B cell (primary cell): ENCODE measurements at regions not wholly inside any gene's neighbourhood (a gene's known extent, or its start where the extent isn't known, plus 50 kb on each side); places are given as distances from the start of the nearest gene placed in this dataset.

Source experiments
- ATAC-seq: fragments of 200-7000 bp; cut with Tn5 transposase; one replicate; pipeline ENCODE4 v1.10.0; 2021; ENCODE audit warnings: low read depth, mild to moderate bottlenecking, moderate number of reproducible peaks, moderate library complexity
- CTCF ChIA-PET: fragments of 350-600 bp; sonication (Branson Sonifier 250); formaldehyde crosslinking; loops from one replicate; lab custom pipeline; 2021; ENCODE audit warnings: antibody characterized with exemption, inconsistent platforms; lab: Charles Lee
- POLR2A ChIA-PET: fragments of 350-600 bp; sonication (Branson Sonifier 250); formaldehyde crosslinking; loops from one replicate; lab custom pipeline; 2021; ENCODE audit warnings: antibody characterized with exemption; lab: Charles Lee
- DNase-seq: peaks from one replicate; pipeline ENCODE4 v3.0.0; 2013
- H2AFZ ChIP-seq: 2 replicates; pipeline ENCODE4 v1.6.1; 2012; ENCODE audit warnings: mild to moderate bottlenecking, low read depth, low read length; ENCODE audit not compliant: insufficient read depth, poor library complexity, severe bottlenecking
- H3K27ac ChIP-seq, 2 donors: 1 replicate in 1 of 2; 2 replicates in 1 of 2; pipeline ENCODE4 v1.5.1; 2012 to 2013; ENCODE audit warnings: low read length in 2 of 2, mild to moderate bottlenecking in 2 of 2, moderate library complexity in 1 of 2
- H3K27me3 ChIP-seq, 4 experiments: fragments of 200-600 bp in 1 of 4; sonication (generic) in 1 of 4; replicated peaks in 1 of 4; 1 replicate in 2 of 4; 2 replicates in 2 of 4; pipeline versions ENCODE4 v1.6.1 to v1.7.0; 2013 to 2016; ENCODE audit warnings: low read length in 3 of 4, mild to moderate bottlenecking in 2 of 4, mixed read lengths in 1 of 4, moderate library complexity in 1 of 4; ENCODE audit not compliant: insufficient read depth in 4 of 4, control insufficient read depth in 3 of 4; ENCODE audit errors: control extremely low read depth in 1 of 4
- H3K36me3 ChIP-seq, 2 experiments: replicated peaks in 1 of 2; 1 replicate in 1 of 2; 2 replicates in 1 of 2; pipeline versions ENCODE4 v1.6.1 to v1.7.1; 2013; ENCODE audit warnings: low read length in 1 of 2; ENCODE audit not compliant: insufficient read depth in 2 of 2, control insufficient read depth in 1 of 2; ENCODE audit errors: control extremely low read depth in 1 of 2, extremely low read depth in 1 of 2
- H3K4me1 ChIP-seq, 2 donors: fragments of 200-600 bp in 1 of 2; sonication (generic) in 1 of 2; 1 replicate in 1 of 2; 2 replicates in 1 of 2; pipeline versions ENCODE4 v1.5.1 to v1.6.1; 2013 to 2017; ENCODE audit warnings: low read length in 2 of 2; ENCODE audit not compliant: control insufficient read depth in 2 of 2, insufficient read depth in 2 of 2
- H3K4me2 ChIP-seq: replicated peaks from 2 replicates; pipeline ENCODE3; 2012; ENCODE audit warnings: mild to moderate bottlenecking, low read depth, low read length; ENCODE audit not compliant: poor library complexity, severe bottlenecking
- H3K4me3 ChIP-seq, 5 experiments: fragments of 200-600 bp in 1 of 5; sonication (generic) in 1 of 5; 1 replicate in 3 of 5; 2 replicates in 2 of 5; pipeline versions ENCODE4 v1.5.1 to v1.7.0; 2011 to 2016; ENCODE audit warnings: low read length in 4 of 5, mild to moderate bottlenecking in 4 of 5, low read depth in 2 of 5, control low read depth in 1 of 5, moderate library complexity in 1 of 5; ENCODE audit not compliant: insufficient read depth in 1 of 5; ENCODE audit errors: control extremely low read depth in 1 of 5, extremely low read depth in 1 of 5
- H3K79me2 ChIP-seq: fragments of 200-600 bp; sonication (generic); one replicate; pipeline ENCODE4 v1.6.0; 2016; ENCODE audit warnings: low read length; ENCODE audit not compliant: control insufficient read depth, insufficient read depth
- H3K9ac ChIP-seq: fragments of 200-600 bp; sonication (generic); 2 replicates; pipeline ENCODE4 v1.6.1; 2017; ENCODE audit warnings: mild to moderate bottlenecking, low read length, moderate library complexity
- H3K9me3 ChIP-seq, 3 donors: one replicate each; pipeline versions ENCODE4 v1.6.1 to v1.7.1; 2013; ENCODE audit warnings: low read length in 2 of 3; ENCODE audit not compliant: control insufficient read depth in 2 of 3, insufficient read depth in 1 of 3; ENCODE audit errors: control extremely low read depth in 1 of 3
- H4K20me1 ChIP-seq: 2 replicates; pipeline ENCODE4 v1.6.0; 2012; ENCODE audit warnings: mild to moderate bottlenecking, low read length; ENCODE audit not compliant: insufficient read depth, control insufficient read depth, poor library complexity, severe bottlenecking
- H3K27ac Mint-ChIP-seq: one replicate; pipeline ENCODE4 v1.8.0; 2021; ENCODE audit warnings: mixed read lengths
- H3K27me3 Mint-ChIP-seq: one replicate; pipeline ENCODE4 v1.8.0; 2021; ENCODE audit warnings: mixed read lengths
- H3K4me1 Mint-ChIP-seq: one replicate; pipeline ENCODE4 v1.8.0; 2021; ENCODE audit warnings: mixed read lengths
- H3K4me3 Mint-ChIP-seq: one replicate; pipeline ENCODE4 v1.8.0; 2021; ENCODE audit warnings: mixed read lengths
- H3K9me3 Mint-ChIP-seq: one replicate; pipeline ENCODE4 v1.8.0; 2022; ENCODE audit warnings: mixed read lengths; ENCODE audit not compliant: insufficient read depth
- CTCF ChIP-seq: fragments of 200-600 bp; IDR thresholded peaks from one replicate; pipeline ENCODE4 v1.8.0; 2022; ENCODE audit warnings: antibody characterized with exemption, mild to moderate bottlenecking
- EZH2 ChIP-seq: IDR thresholded peaks from 2 replicates; pipeline ENCODE4 v1.6.1; 2012; ENCODE audit warnings: borderline replicate concordance, low read depth, mild to moderate bottlenecking, moderate library complexity, low read length; ENCODE audit not compliant: insufficient read depth, poor library complexity, severe bottlenecking
- WGBS: methylation state at CpG from one replicate; pipeline ENCODE4 v1.1.5; 2013; ENCODE audit warnings: missing lambda C conversion rate; ENCODE audit not compliant: insufficient coverage; 5-methylcytosine and 5-hydroxymethylcytosine counted together
- intact Hi-C: fragments of 100-400 bp; cut with micrococcal nuclease; formaldehyde crosslinking; loops from one replicate; pipeline ENCODE4 v1.10.0; 2022

DNA sequence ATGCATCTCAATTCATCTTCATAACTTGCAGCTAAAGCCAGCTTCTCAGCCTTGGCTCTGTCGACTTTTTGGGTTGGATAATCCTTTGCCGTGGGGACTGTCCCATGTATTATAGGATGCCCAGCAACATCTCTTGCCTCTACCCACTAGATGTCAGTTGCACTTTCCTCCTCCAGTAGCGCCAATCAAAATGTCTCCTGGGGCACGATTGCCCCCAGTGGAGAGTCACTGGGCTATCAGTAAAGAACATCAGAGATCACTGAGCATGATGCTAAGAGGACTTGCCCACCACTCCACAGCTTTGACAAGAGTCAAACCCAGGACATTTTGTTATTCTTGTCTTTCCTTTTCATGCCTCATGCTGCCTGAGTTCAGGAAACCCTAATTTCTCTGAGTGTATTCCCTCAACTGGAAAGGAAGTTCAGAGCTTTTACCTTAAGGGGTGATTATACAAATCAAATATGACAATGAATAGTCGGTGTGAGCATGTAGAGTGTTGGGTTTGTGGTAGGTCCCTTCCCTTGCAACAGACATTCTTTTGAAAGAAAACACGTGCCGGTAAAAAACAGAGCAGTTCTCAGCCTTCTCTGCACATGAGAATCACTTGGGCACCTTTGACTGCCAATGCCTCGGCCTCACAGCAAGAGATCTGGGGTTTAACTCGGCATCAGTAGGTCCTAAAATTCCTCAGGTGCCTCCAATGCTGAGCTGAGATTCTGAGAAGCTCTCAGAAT, 980.6 kb downstream of the VRK1 start:
- H3K9ac ChIP-seq = no peak overlapping the region
- no peaks in the 10 kb centered on the region for H3K36me3 ChIP-seq
- 87% methylated on average over 8 of the region's 9 CpGs for WGBS
- CTCF ChIA-PET = no interaction called here
- no peaks in the 10 kb centered on the region for H4K20me1 ChIP-seq
- H3K27me3 Mint-ChIP-seq = no peaks in the 10 kb centered on the region
- no peaks in the 10 kb centered on the region for H3K9me3 Mint-ChIP-seq
- intact Hi-C loops = no loop called here
- no peak overlapping the region for H3K4me3 Mint-ChIP-seq
- H2AFZ ChIP-seq = no peak overlapping the region
- TF ChIP-seq EZH2 (no peak), CTCF (no peak)
- DNase-seq (no peak), ATAC-seq (no peak)
- H3K27ac ChIP-seq = no peak overlapping the region
- H3K4me3 ChIP-seq = no peak overlapping the region
- peaks cover 0 to 8% (median 0%) of the 10 kb centered on the region in 3 donors for H3K9me3 ChIP-seq
- H3K79me2 ChIP-seq = no peaks in the 10 kb centered on the region
- H3K27me3 ChIP-seq = no peaks in the 10 kb centered on the region
- H3K27ac Mint-ChIP-seq = no peak overlapping the region
- H3K4me1 Mint-ChIP-seq = no peaks in the 10 kb centered on the region
- no peaks in the 10 kb centered on the region for H3K4me1 ChIP-seq
- POLR2A ChIA-PET = no interaction called here
- H3K4me2 ChIP-seq = no peak overlapping the region

DNA sequence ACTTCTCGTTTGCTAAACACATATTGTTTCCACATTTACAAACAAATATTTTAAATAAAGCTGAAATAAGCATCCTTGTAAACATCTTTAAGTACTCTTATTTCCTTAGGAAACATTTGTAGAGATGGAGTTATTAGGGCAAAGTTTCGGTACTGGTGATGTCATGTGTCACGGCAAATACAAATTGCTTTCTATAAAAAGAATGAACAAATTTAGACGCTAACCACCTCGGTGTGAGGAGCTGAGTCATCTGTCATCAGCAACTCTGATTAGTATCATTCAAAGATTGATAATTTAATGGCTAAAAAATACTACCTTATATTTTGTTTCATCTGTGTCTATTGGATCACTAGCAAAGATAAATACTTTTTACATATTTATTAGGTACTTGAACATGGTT, 982.0 kb downstream of the VRK1 start:
- intact Hi-C loops = no loop called here
- CTCF ChIA-PET = no interaction called here
- Histone ChIP-seq H3K9ac (no peak overlapping the region), H2AFZ (no peak overlapping the region), H3K36me3 (no peaks in the 10 kb centered on the region), H3K4me2 (no peak overlapping the region), H4K20me1 (no peaks in the 10 kb centered on the region), H3K9me3 (peaks cover 0 to 8% (median 0%) of the 10 kb centered on the region in 3 donors), H3K4me3 (no peak overlapping the region), H3K27me3 (no peaks in the 10 kb centered on the region), H3K4me1 (no peaks in the 10 kb centered on the region), H3K79me2 (no peaks in the 10 kb centered on the region), H3K27ac (no peak overlapping the region)
- Mint-ChIP-seq H3K4me1 (no peaks in the 10 kb centered on the region), H3K9me3 (no peaks in the 10 kb centered on the region), H3K27me3 (no peaks in the 10 kb centered on the region), H3K27ac (no peak overlapping the region), H3K4me3 (no peak overlapping the region)
- no peak for TF ChIP-seq CTCF
- TF ChIP-seq EZH2 = no peak
- DNase-seq (no peak), ATAC-seq (no peak)
- POLR2A ChIA-PET = no interaction called here
- WGBS = no CpG with 5 or more reads among the region's 5 CpGs
